ENCODE measurements at regions not wholly inside any gene's neighbourhood (a gene's known extent, or its start where the extent isn't known, plus 50 kb on each side); places are given as distances from the start of the nearest gene placed in this dataset.

DNA sequence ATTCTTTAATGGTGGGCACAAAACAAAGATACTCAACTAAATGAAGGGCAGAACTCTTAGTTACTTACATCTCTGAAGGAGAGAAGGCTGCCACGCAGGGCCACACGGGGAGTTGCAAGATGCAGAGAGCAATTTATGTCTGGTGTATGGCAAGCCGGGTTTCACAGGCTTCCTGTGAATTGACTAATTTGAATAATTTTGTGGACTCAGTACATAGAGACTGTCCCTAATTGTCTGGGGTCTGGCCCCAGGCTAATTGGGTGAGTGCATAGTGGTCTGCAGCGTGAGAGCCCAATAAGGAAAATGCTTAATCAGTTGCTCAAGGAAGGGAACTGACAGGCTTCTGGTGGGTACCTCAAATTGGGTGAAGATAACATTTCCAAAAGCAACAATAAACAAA, 205.7 kb downstream of the OTOR start:
- no peak overlapping the region for H3K4me3 ChIP-seq
- peaks cover 86% of the 10 kb centered on the region for H3K27me3 ChIP-seq
- no peak overlapping the region for H2AFZ ChIP-seq (replicated peaks)
- Mint-ChIP-seq H3K4me1 (peaks cover 18% of the 10 kb centered on the region), H3K36me3 (peaks cover 3% of the 10 kb centered on the region), H3K9me3 (peaks cover 13% of the 10 kb centered on the region), H3K4me3 (no peak overlapping the region), H3K27me3 (ENCODE audit: insufficient read depth, low read depth) (peaks cover 3% of the 10 kb centered on the region), H3K27ac (no peak overlapping the region)
- H3K9ac ChIP-seq = no peak overlapping the region
- H3K4me1 ChIP-seq = peaks cover 6% of the 10 kb centered on the region
- TF ChIP-seq EZH2phosphoT487 (IDR thresholded peaks at IDR 0.05) (no peak), EZH2 (IDR thresholded peaks at IDR 0.05) (no peak)
- TF ChIP-seq, protein P1, sequence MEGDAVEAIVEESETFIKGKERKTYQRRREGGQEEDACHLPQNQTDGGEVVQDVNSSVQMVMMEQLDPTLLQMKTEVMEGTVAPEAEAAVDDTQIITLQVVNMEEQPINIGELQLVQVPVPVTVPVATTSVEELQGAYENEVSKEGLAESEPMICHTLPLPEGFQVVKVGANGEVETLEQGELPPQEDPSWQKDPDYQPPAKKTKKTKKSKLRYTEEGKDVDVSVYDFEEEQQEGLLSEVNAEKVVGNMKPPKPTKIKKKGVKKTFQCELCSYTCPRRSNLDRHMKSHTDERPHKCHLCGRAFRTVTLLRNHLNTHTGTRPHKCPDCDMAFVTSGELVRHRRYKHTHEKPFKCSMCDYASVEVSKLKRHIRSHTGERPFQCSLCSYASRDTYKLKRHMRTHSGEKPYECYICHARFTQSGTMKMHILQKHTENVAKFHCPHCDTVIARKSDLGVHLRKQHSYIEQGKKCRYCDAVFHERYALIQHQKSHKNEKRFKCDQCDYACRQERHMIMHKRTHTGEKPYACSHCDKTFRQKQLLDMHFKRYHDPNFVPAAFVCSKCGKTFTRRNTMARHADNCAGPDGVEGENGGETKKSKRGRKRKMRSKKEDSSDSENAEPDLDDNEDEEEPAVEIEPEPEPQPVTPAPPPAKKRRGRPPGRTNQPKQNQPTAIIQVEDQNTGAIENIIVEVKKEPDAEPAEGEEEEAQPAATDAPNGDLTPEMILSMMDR (IDR thresholded peaks at IDR 0.05) = no peak
- no peak overlapping the region for H3K4me2 ChIP-seq
- H3K27ac ChIP-seq = no peak overlapping the region
- no peaks in the 10 kb centered on the region for H4K20me1 ChIP-seq (ENCODE audit: low read depth)
- no peaks in the 10 kb centered on the region for H3K79me2 ChIP-seq (ENCODE audit: low read depth)
- DNase-seq (ENCODE audit: low spot score) = no peak
- H3K36me3 ChIP-seq = no peaks in the 10 kb centered on the region
- H3K9me3 ChIP-seq (ENCODE audit: low read depth) = no peaks in the 10 kb centered on the region
- no peaks in the 10 kb centered on the region for H3F3A ChIP-seq (ENCODE audit: low read depth)

DNA sequence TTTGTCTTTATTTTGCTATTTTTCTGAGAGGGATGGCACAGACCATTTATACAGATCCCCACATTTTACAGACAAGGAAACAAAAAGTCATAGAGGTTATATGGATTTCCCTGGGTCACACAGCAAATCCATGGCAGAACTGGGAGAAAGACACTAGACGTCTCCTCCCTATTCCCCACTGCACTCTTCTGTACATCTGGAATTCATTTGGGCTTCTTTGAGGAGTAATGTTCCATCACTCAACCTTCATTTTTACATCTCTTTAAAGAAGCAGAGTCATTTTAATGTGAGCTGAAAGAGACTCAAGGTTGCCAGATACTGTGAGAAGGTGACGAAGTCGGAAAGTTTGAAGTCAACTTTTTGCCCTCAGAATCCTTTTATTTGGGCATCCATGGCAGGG, 207.3 kb downstream of the OTOR start:
- H3K9me3 Mint-ChIP-seq = peaks cover 15% of the 10 kb centered on the region
- H3K27ac Mint-ChIP-seq = no peak overlapping the region
- H4K20me1 ChIP-seq (ENCODE audit: low read depth) = no peaks in the 10 kb centered on the region
- no peak overlapping the region for H3K4me3 ChIP-seq
- DNase-seq (ENCODE audit: low spot score) = no peak
- H3K36me3 ChIP-seq = no peaks in the 10 kb centered on the region
- H3K9ac ChIP-seq = no peak overlapping the region
- H3K79me2 ChIP-seq (ENCODE audit: low read depth) = no peaks in the 10 kb centered on the region
- H3K27me3 ChIP-seq = peaks cover 70% of the 10 kb centered on the region
- peaks cover 2% of the 10 kb centered on the region for H3K36me3 Mint-ChIP-seq
- no peak overlapping the region for H2AFZ ChIP-seq (replicated peaks)
- no peak overlapping the region for H3K4me3 Mint-ChIP-seq
- peaks cover 6% of the 10 kb centered on the region for H3K4me1 ChIP-seq
- H3K4me2 ChIP-seq = no peak overlapping the region
- no peaks in the 10 kb centered on the region for H3K9me3 ChIP-seq (ENCODE audit: low read depth)
- TF ChIP-seq, protein P1 (IDR thresholded peaks at IDR 0.05) = no peak
- TF ChIP-seq EZH2 (IDR thresholded peaks at IDR 0.05) = no peak
- no peak for TF ChIP-seq EZH2phosphoT487 (IDR thresholded peaks at IDR 0.05)
- H3K27ac ChIP-seq = no peak overlapping the region
- peaks cover 18% of the 10 kb centered on the region for H3K4me1 Mint-ChIP-seq
- no peaks in the 10 kb centered on the region for H3F3A ChIP-seq (ENCODE audit: low read depth)
- H3K27me3 Mint-ChIP-seq (ENCODE audit: insufficient read depth, low read depth) = peaks cover 3% of the 10 kb centered on the region

GRCh38 chr20:16955971-16956370, 207.8 kb downstream of the OTOR start:
- H3K9ac ChIP-seq = no peak overlapping the region
- no peak overlapping the region for H3K4me2 ChIP-seq
- Mint-ChIP-seq H3K4me1 (peaks cover 18% of the 10 kb centered on the region), H3K36me3 (no peaks in the 10 kb centered on the region), H3K4me3 (no peak overlapping the region), H3K27ac (no peak overlapping the region), H3K9me3 (peaks cover 12% of the 10 kb centered on the region), H3K27me3 (ENCODE audit: insufficient read depth, low read depth) (peaks cover 3% of the 10 kb centered on the region)
- H4K20me1 ChIP-seq (ENCODE audit: low read depth) = no peaks in the 10 kb centered on the region
- TF ChIP-seq, protein P1 (IDR thresholded peaks at IDR 0.05) = no peak
- TF ChIP-seq EZH2phosphoT487 (IDR thresholded peaks at IDR 0.05) (no peak), EZH2 (IDR thresholded peaks at IDR 0.05) (no peak)
- no peaks in the 10 kb centered on the region for H3F3A ChIP-seq (ENCODE audit: low read depth)
- H3K4me1 ChIP-seq = peaks cover 6% of the 10 kb centered on the region
- H3K27ac ChIP-seq = no peak overlapping the region
- H3K27me3 ChIP-seq = peaks cover 65% of the 10 kb centered on the region
- no peak for DNase-seq (ENCODE audit: low spot score)
- no peaks in the 10 kb centered on the region for H3K36me3 ChIP-seq
- no peaks in the 10 kb centered on the region for H3K79me2 ChIP-seq (ENCODE audit: low read depth)
- no peak overlapping the region for H3K4me3 ChIP-seq
- no peak overlapping the region for H2AFZ ChIP-seq (replicated peaks)
- no peaks in the 10 kb centered on the region for H3K9me3 ChIP-seq (ENCODE audit: low read depth)
